ENCODE measurements at regions not wholly inside any gene's neighbourhood (a gene's known extent, or its start where the extent isn't known, plus 50 kb on each side); places are given as distances from the start of the nearest gene placed in this dataset.

DNA sequence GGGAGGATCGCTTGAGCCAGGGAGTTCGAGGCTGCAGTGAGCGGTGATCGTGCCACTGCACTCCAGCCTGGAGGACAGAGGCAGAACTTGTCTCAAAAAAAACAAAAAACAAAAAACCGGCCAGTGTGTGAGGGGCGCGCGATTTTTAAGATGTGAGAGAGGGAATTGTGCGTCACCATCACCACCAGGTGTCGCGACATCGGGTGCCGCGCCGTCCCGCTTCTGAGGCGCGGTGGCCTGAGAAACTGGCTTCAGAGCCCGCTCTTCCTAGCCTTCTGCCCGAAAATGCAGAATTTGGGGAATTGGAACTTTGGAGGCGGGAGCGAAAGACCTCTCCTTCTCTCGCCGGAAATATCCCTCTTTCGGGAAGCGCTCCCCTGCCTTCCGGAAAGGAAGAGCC, 524.8 kb downstream of the KCNJ18 start:
- TF ChIP-seq, protein P1, sequence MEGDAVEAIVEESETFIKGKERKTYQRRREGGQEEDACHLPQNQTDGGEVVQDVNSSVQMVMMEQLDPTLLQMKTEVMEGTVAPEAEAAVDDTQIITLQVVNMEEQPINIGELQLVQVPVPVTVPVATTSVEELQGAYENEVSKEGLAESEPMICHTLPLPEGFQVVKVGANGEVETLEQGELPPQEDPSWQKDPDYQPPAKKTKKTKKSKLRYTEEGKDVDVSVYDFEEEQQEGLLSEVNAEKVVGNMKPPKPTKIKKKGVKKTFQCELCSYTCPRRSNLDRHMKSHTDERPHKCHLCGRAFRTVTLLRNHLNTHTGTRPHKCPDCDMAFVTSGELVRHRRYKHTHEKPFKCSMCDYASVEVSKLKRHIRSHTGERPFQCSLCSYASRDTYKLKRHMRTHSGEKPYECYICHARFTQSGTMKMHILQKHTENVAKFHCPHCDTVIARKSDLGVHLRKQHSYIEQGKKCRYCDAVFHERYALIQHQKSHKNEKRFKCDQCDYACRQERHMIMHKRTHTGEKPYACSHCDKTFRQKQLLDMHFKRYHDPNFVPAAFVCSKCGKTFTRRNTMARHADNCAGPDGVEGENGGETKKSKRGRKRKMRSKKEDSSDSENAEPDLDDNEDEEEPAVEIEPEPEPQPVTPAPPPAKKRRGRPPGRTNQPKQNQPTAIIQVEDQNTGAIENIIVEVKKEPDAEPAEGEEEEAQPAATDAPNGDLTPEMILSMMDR (IDR thresholded peaks at IDR 0.05): no peak
- no peak for TF ChIP-seq EZH2 (IDR thresholded peaks at IDR 0.05)
- no peak for TF ChIP-seq EZH2phosphoT487 (IDR thresholded peaks at IDR 0.05)

Data from neural progenitor cell (in vitro differentiated cells).